ENCODE measurements at regions not wholly inside any gene's neighbourhood (a gene's known extent, or its start where the extent isn't known, plus 50 kb on each side); places are given as distances from the start of the nearest gene placed in this dataset.
"Not testable (repeated sequence)": the region's sequence is repeated elsewhere in the genome, so short reads cannot be mapped to it uniquely, and the experiment has no call there.

GRCh38 chr5:62230876-62231388, 75.1 kb upstream of the KIF2A start:
- peak; percentile 80 for ATAC-seq
- intact Hi-C loops (cut with DNase I, micrococcal nuclease); DNase-seq: not testable (repeated sequence)

GRCh38 chr5:62231576-62231975, 74.4 kb upstream of the KIF2A start:
- intact Hi-C loops (cut with DNase I, micrococcal nuclease) = no loop called here
- no peak for DNase-seq
- ATAC-seq = no peak

DNA sequence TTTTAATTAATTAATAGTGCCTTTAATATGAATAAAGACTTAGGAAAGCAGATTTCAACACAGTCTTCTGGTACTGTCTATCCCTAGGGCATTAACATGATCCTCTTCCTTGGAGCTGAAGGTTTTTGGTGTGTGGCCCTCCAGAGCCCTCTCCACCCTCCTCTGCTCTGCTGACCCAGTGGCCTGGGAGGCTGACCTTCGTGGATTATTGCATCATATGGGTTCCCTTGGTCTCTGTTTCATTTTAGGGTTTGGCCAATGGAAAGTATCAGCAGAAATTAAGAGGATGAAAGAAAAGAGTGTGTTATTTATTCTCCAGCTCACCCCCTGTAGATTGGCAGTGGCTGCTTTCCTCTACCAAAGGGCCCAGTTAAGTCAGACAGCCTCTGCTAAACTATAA, 73.8 kb upstream of the KIF2A start:
- intact Hi-C loops (cut with DNase I, micrococcal nuclease); ATAC-seq; DNase-seq: not testable (repeated sequence)

GRCh38 chr5:62233083-62234046, 72.6 kb upstream of the KIF2A start:
- intact Hi-C loops (cut with DNase I, micrococcal nuclease); DNase-seq: not testable (repeated sequence)
- peak; percentile 87 for ATAC-seq

GRCh38 chr5:62236593-62236992, 69.4 kb upstream of the KIF2A start:
- ATAC-seq; intact Hi-C loops (cut with DNase I, micrococcal nuclease); DNase-seq: not testable (repeated sequence)

GRCh38 chr5:62237944-62238343, 68.1 kb upstream of the KIF2A start:
- DNase-seq; intact Hi-C loops (cut with DNase I, micrococcal nuclease); ATAC-seq: not testable (repeated sequence)

GRCh38 chr5:62238584-62238983, 67.4 kb upstream of the KIF2A start:
- DNase-seq; ATAC-seq; intact Hi-C loops (cut with DNase I, micrococcal nuclease): not testable (repeated sequence)

GRCh38 chr5:62240494-62240893, 65.5 kb upstream of the KIF2A start:
- DNase-seq; ATAC-seq; intact Hi-C loops (cut with DNase I, micrococcal nuclease): not testable (repeated sequence)

DNA sequence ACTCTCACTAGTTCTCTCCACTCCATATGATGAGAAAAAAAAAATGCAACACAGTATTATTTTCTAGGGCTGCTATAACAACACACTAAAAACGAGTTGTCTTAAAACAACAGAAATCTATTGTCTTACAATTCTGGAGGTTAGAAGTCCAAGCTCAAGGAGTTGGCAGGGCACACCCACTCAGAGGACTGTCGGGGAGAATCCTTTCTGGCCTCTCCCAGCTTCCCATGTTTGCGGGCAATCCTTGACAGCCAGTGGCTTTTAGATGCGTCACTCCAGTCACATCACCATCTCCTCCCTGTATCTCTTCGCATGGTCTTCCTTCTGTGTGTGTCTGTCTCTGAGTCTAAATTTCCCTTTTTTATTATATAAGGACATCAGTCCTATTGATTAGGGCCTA, 64.0 kb upstream of the KIF2A start:
- intact Hi-C loops (cut with DNase I, micrococcal nuclease); DNase-seq: not testable (repeated sequence)
- ATAC-seq = peak; percentile 75

DNA sequence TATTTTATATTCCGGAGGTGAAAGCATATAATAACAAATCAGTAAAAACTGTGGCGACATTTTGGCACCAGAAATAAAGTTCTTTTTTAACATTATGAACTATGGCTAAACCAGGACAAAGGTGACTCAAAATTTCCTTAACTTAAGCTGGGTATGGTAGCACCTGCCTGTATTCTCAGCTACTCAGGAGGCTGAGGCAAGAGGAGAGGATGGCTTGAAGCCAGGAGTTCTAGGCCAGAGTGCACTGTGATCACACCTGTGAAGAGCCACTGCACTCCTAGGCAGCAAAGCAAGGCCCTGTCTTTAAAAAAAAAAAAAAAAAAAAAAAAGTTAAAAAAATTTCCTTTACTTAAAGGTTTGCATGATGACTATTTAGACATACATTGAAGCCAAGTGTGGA, 63.0 kb upstream of the KIF2A start:
- DNase-seq; intact Hi-C loops (cut with DNase I, micrococcal nuclease): not testable (repeated sequence)
- peak; percentile 75 for ATAC-seq

DNA sequence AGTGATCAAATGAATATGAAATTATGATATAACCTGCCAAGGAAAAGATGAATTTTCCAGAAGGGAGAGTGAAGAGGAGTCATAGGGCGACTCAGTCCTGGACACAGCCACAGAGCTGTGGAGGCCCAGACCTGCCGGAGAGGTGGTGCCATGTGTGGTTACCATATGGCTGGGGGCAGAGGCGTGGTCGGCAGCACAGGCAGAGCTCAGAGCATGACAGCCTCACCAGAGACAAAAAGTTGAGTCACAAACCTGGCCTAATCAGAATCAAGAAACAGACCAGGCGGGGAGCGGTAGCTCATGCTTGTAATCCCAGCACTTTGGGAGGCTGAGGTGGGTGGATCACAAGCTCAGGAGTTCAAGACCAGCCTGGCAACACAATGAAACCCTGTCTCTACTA, 57.8 kb upstream of the KIF2A start:
- DNase-seq; intact Hi-C loops (cut with DNase I, micrococcal nuclease); ATAC-seq: not testable (repeated sequence)

DNA sequence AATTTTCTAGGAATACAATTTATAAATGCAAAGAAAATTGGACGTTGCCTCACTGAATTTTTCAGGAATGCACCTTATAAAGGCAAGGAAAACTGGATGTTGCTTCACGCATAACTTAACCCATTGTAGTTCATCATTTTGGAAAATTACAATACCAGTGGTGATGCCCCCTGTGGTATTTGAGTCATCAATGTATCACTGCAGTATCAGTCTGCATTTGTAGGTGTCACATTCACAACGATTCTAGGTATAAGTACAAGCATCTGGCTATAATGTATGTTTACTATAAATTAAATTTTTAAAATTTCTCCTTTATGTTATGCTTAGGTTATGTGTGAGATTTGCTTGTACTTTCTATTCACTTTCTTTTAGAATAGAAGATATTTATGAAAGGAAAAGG, 55.9 kb upstream of the KIF2A start:
- intact Hi-C loops (cut with DNase I, micrococcal nuclease); ATAC-seq: not testable (repeated sequence)

GRCh38 chr5:62250919-62251318, 55.1 kb upstream of the KIF2A start:
- intact Hi-C loops (cut with DNase I, micrococcal nuclease); DNase-seq; ATAC-seq: not testable (repeated sequence)

More for the DNA sequence above, 55.9 kb upstream of the KIF2A start:
- not testable (repeated sequence) for DNase-seq

GRCh38 chr5:62252519-62252918, 53.5 kb upstream of the KIF2A start:
- ATAC-seq; intact Hi-C loops (cut with DNase I, micrococcal nuclease); DNase-seq: not testable (repeated sequence)

DNA sequence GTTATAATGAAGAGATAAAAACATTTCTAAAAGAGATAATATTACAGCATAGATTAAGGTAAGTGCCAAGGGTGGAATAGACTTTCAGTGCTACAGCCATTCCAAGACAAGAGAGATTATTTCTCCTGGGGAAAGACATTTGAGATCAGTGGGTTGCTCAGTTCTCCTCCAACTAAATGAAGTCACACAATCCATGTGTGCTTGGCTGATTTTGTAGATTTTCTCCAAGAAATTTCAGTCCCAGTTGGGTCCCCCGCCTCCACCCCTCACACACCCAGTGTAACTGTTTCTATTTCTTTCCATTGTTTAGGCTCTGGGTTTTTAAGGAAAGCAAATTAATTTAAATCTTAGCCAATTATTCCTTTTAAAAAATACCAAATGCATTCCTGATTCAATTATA, 50.5 kb upstream of the KIF2A start:
- intact Hi-C loops (cut with DNase I, micrococcal nuclease); ATAC-seq; DNase-seq: not testable (repeated sequence)

DNA sequence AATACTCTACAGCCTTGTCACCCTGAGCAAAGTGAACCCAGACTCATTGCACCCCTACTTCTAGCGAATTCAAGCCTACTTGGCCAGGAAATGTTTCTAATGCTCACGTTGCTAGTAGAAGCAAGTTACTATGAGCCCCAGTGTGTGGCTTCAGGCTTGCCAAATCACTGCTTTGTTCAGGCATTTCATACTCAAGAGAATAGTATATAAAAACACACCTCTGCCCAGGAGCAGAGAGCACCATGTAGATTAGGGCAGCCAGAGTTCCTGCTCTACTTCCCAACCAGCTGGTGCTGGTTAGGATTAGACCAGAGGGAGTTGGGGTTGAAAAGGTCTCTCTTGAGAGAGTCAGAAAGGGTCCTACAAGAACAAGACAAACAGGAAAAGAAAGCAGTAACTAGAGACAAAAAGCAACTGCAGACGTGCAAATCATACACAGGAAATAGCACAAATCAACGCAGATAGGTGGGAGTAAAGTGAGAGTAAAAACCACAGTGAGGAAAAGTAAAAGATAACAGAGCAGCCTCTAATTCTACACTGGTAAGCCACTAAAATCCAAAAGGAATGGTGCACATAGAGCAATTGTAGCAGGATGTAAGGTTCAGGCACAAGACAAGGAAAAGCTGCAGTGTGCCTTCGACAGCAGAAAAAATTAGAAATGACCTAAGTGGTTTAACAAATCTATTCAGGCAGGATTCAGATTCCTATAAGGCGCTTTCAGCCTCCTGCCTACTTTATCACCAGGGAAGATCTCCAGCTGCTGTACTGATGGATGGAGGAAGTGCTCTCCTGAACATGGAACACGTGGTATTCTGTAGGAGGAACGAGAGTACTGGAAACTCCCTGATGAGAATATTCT, 49.6 kb upstream of the KIF2A start:
- intact Hi-C loops (cut with DNase I, micrococcal nuclease) = no loop called here
- DNase-seq (no peak), ATAC-seq (peak; percentile 70)
